GM12878 (cell line): ENCODE measurements at regions not wholly inside any gene's neighbourhood (a gene's known extent, or its start where the extent isn't known, plus 50 kb on each side); places are given as distances from the start of the nearest gene placed in this dataset.

Experiments used
- BCL11A ChIP-seq: IDR thresholded peaks from 2 replicates; pipeline ENCODE4 v1.6.1; 2011; ENCODE audit warnings: low read depth, low read length
- BRCA1 ChIP-seq: IDR thresholded peaks from 2 replicates; pipeline ENCODE4 v1.6.1; 2011; ENCODE audit warnings: low read depth, low read length, improper control_type of control experiment
- CTCF ChIP-seq, 3 experiments: IDR thresholded peaks in 2 of 3; conservative IDR thresholded peaks in 1 of 3; 2 replicates each; pipeline ENCODE4 v1.5.1; 2011; ENCODE audit warnings: low read depth in 3 of 3, low read length in 3 of 3, mild to moderate bottlenecking in 3 of 3, control low read depth in 2 of 3, moderate library complexity in 2 of 3, inconsistent platforms in 1 of 3, mixed read lengths in 1 of 3; ENCODE audit not compliant: control insufficient read depth in 2 of 3, insufficient read depth in 1 of 3; ENCODE audit errors: extremely low read depth in 1 of 3
- EP300 ChIP-seq, 2 experiments: fragments of 150-350 bp in 1 of 2; IDR thresholded peaks; 2 replicates each; pipeline ENCODE4 v1.6.1; 2011 to 2012; ENCODE audit warnings: low read depth in 2 of 2, low read length in 2 of 2, borderline replicate concordance in 1 of 2, improper control_type of control experiment in 1 of 2, inconsistent platforms in 1 of 2; ENCODE audit not compliant: control insufficient read depth in 1 of 2
- ESRRA ChIP-seq: IDR thresholded peaks from 2 replicates; pipeline ENCODE4 v1.6.1; 2012; ENCODE audit warnings: mild to moderate bottlenecking, low read length, improper control_type of control experiment
- EZH2 ChIP-seq: IDR thresholded peaks from 2 replicates; pipeline ENCODE4 v1.6.1; 2012; ENCODE audit warnings: low read depth, mild to moderate bottlenecking, control low read depth, inconsistent platforms, low read length, borderline replicate concordance; ENCODE audit not compliant: control insufficient read depth
- IKZF1 ChIP-seq: fragments of 450-650 bp; conservative IDR thresholded peaks from 2 replicates; pipeline ENCODE4 v1.6.1; 2017; ENCODE audit warnings: antibody characterized with exemption, mild to moderate bottlenecking
- MEF2A ChIP-seq: IDR thresholded peaks from 2 replicates; pipeline ENCODE4 v1.6.1; 2011; ENCODE audit warnings: low read depth, mild to moderate bottlenecking, low read length, moderate library complexity; ENCODE audit not compliant: insufficient read depth
- NFXL1 ChIP-seq: fragments of 450-650 bp; IDR thresholded peaks from 2 replicates; pipeline ENCODE4 v1.6.1; 2017; ENCODE audit warnings: antibody characterized with exemption, mild to moderate bottlenecking, borderline replicate concordance
- NR2C2 ChIP-seq: IDR thresholded peaks from 2 replicates; pipeline ENCODE4 v1.6.1; 2011; ENCODE audit warnings: borderline replicate concordance, low read depth; ENCODE audit not compliant: control insufficient read depth, insufficient read length
- RAD51 ChIP-seq: fragments of 450-650 bp; IDR thresholded peaks from 2 replicates; pipeline ENCODE4 v1.6.1; 2016; ENCODE audit warnings: moderate library complexity, mild to moderate bottlenecking, inconsistent platforms
- RFX5 ChIP-seq: IDR thresholded peaks from 2 replicates; pipeline ENCODE4 v1.6.1; 2011; ENCODE audit warnings: low read depth, low read length, improper control_type of control experiment
- TAF1 ChIP-seq: IDR thresholded peaks from 2 replicates; pipeline ENCODE4 v1.6.1; 2011; ENCODE audit warnings: mild to moderate bottlenecking, low read depth, low read length, borderline replicate concordance
- WRNIP1 ChIP-seq: IDR thresholded peaks from 2 replicates; pipeline ENCODE4 v1.6.1; 2011; ENCODE audit warnings: low read depth, low read length, improper control_type of control experiment, borderline replicate concordance

- no peak for TF ChIP-seq EP300 (IDR thresholded peaks at IDR 0.05; ENCODE audit: borderline replicate concordance in 1 of 2, control insufficient read depth in 1 of 2, low read depth in 2 of 2, low read length in 2 of 2)
- no peak for TF ChIP-seq RAD51
- no peak for TF ChIP-seq IKZF1
- no peak for TF ChIP-seq TAF1
- TF ChIP-seq NFXL1: no peak
- TF ChIP-seq EZH2: no peak
- TF ChIP-seq BCL11A: no peak
- TF ChIP-seq RFX5: no peak
- TF ChIP-seq WRNIP1: no peak
- TF ChIP-seq NR2C2: no peak
- TF ChIP-seq BRCA1: no peak
- no peak for TF ChIP-seq MEF2A
- TF ChIP-seq CTCF (IDR thresholded peaks at IDR 0.05 in 2 of 3, conservative IDR thresholded peaks at IDR 0.05 in 1 of 3; ENCODE audit: control insufficient read depth in 2 of 3, extremely low read depth in 1 of 3, insufficient read depth in 1 of 3, low read depth in 3 of 3, low read length in 3 of 3): no peak
- TF ChIP-seq ESRRA: no peak
Observed at GRCh38 chr7:68900096-68900495, 698.2 kb upstream of the AUTS2 start.
